ENCODE measurements at regions not wholly inside any gene's neighbourhood (a gene's known extent, or its start where the extent isn't known, plus 50 kb on each side); places are given as distances from the start of the nearest gene placed in this dataset.

- no peak for TF ChIP-seq POLR2AphosphoS5 (IDR thresholded peaks at IDR 0.05; ENCODE audit: borderline replicate concordance, low read depth, low read length)
- no peak for TF ChIP-seq EZH2 (IDR thresholded peaks at IDR 0.05)
- no peak for TF ChIP-seq FOXP2 (optimal IDR thresholded peaks at IDR 0.05; ENCODE audit: control extremely low read depth, extremely low read length, insufficient read depth)
Observed at GRCh38 chrX:139290310-139290709, 240.2 kb upstream of the F9 start.

Measured in SK-N-MC (cell line).